IMR-90 (cell line): ENCODE measurements at regions not wholly inside any gene's neighbourhood (a gene's known extent, or its start where the extent isn't known, plus 50 kb on each side); places are given as distances from the start of the nearest gene placed in this dataset.

Experiments used
- ATAC-seq: fragments of 200-7000 bp; cut with Tn5 transposase; 2 replicates; pipeline ENCODE4 v1.9.1; 2020; ENCODE audit warnings: low read depth, mild to moderate bottlenecking, moderate library complexity
- BruUV-seq: library from RNA; stranded (reverse); fragments of 400-500 nt; replicated peaks from 2 replicates; lab custom pipeline; 2021; lab: Mats Ljungman, UMichigan
- CTCF ChIA-PET: fragments of 300-600 bp; formaldehyde crosslinking; extraction: SDS; loops from one replicate; lab custom pipeline; 2021; ENCODE audit warnings: antibody characterized with exemption; lab: Yijun Ruan, JAX
- POLR2A ChIA-PET: fragments of 300-600 bp; sonication (Branson Sonifier 250); formaldehyde crosslinking; loops from one replicate; lab custom pipeline; 2022; ENCODE audit warnings: antibody characterized with exemption; ENCODE audit not compliant: unreplicated experiment; lab: Charles Lee
- DNase-seq: peaks from one replicate; pipeline ENCODE4 v3.0.0; 2013
- H2AFZ ChIP-seq: replicated peaks from 2 replicates; pipeline ENCODE3; 2013; ENCODE audit warnings: low read length, mild to moderate bottlenecking; ENCODE audit not compliant: poor library complexity
- H2AK5ac ChIP-seq: 2 replicates; pipeline ENCODE4 v1.6.1; 2013; ENCODE audit warnings: low read depth, low read length, inconsistent platforms
- H2AK9ac ChIP-seq: replicated peaks from 2 replicates; pipeline ENCODE3; 2013; ENCODE audit warnings: mild to moderate bottlenecking, low read depth, low read length, moderate library complexity; ENCODE audit not compliant: poor library complexity
- H2BK120ac ChIP-seq: 2 replicates; pipeline ENCODE4 v1.6.1; 2013; ENCODE audit warnings: low read depth, low read length, inconsistent platforms
- H2BK15ac ChIP-seq: 3 replicates; pipeline ENCODE4 v1.6.1; 2013; ENCODE audit warnings: low read depth, low read length, inconsistent platforms
- H2BK20ac ChIP-seq: 2 replicates; pipeline ENCODE4 v1.6.1; 2013; ENCODE audit warnings: low read depth, mild to moderate bottlenecking, inconsistent platforms, low read length, moderate library complexity
- H2BK5ac ChIP-seq: 2 replicates; pipeline ENCODE4 v1.6.1; 2013; ENCODE audit warnings: mild to moderate bottlenecking, low read depth, low read length, inconsistent platforms; ENCODE audit not compliant: poor library complexity, severe bottlenecking
- H3K14ac ChIP-seq: replicated peaks from 2 replicates; pipeline ENCODE4 v1.6.1; 2013; ENCODE audit warnings: low read depth, low read length, inconsistent platforms
- H3K18ac ChIP-seq: 2 replicates; pipeline ENCODE4 v1.6.1; 2013; ENCODE audit warnings: low read depth, low read length, control low read depth
- H3K23ac ChIP-seq: 2 replicates; pipeline ENCODE4 v1.6.1; 2013; ENCODE audit warnings: low read depth, low read length, inconsistent platforms
- H3K27ac ChIP-seq: 2 replicates; pipeline ENCODE4 v1.5.1; 2013; ENCODE audit warnings: mild to moderate bottlenecking, control low read depth, low read length; ENCODE audit not compliant: insufficient read depth
- H3K27me3 ChIP-seq: 2 replicates; pipeline ENCODE4 v1.6.1; 2013; ENCODE audit warnings: low read length; ENCODE audit not compliant: control insufficient read depth, insufficient read depth
- H3K36me3 ChIP-seq: 2 replicates; pipeline ENCODE4 v1.6.1; 2013; ENCODE audit warnings: low read length, mixed read lengths; ENCODE audit not compliant: control insufficient read depth, insufficient read depth
- H3K4ac ChIP-seq: 2 replicates; pipeline ENCODE4 v1.6.1; 2013; ENCODE audit warnings: low read depth, low read length, inconsistent platforms
- H3K4me1 ChIP-seq: 2 replicates; pipeline ENCODE4 v1.6.1; 2013; ENCODE audit warnings: low read length, mixed read lengths; ENCODE audit not compliant: control insufficient read depth, insufficient read depth
- H3K4me2 ChIP-seq: 2 replicates; pipeline ENCODE4 v1.6.1; 2013; ENCODE audit warnings: low read depth, mild to moderate bottlenecking, control low read depth, low read length, moderate library complexity
- H3K4me3 ChIP-seq: 2 replicates; pipeline ENCODE4 v1.5.1; 2013; ENCODE audit warnings: low read depth, mild to moderate bottlenecking, control low read depth, low read length, moderate library complexity; ENCODE audit not compliant: insufficient read depth
- H3K56ac ChIP-seq: 2 replicates; pipeline ENCODE4 v1.6.1; 2013; ENCODE audit warnings: low read length, inconsistent platforms; ENCODE audit not compliant: insufficient read depth; ENCODE audit errors: extremely low read depth
- H3K79me1 ChIP-seq, 2 experiments: 2 replicates each; pipeline ENCODE4 v1.6.1; 2013; ENCODE audit warnings: low read length in 2 of 2, inconsistent platforms in 1 of 2, low read depth in 1 of 2
- H3K9ac ChIP-seq: 2 replicates; pipeline ENCODE4 v1.6.1; 2013; ENCODE audit warnings: low read depth, low read length, control low read depth
- H3K9me1 ChIP-seq: 2 replicates; pipeline ENCODE4 v1.6.1; 2013; ENCODE audit warnings: low read length, inconsistent platforms; ENCODE audit not compliant: insufficient read depth
- H3K9me3 ChIP-seq: 2 replicates; pipeline ENCODE4 v1.6.1; 2013; ENCODE audit warnings: low read length; ENCODE audit not compliant: control insufficient read depth, insufficient read depth
- H4K20me1 ChIP-seq: 2 replicates; pipeline ENCODE4 v1.6.1; 2013; ENCODE audit warnings: low read length, inconsistent platforms; ENCODE audit not compliant: insufficient read depth
- H4K5ac ChIP-seq: 2 replicates; pipeline ENCODE4 v1.6.1; 2013; ENCODE audit warnings: mild to moderate bottlenecking, low read depth, low read length, control low read depth
- H4K8ac ChIP-seq, 2 experiments: 2 replicates each; pipeline ENCODE4 v1.6.1; 2013; ENCODE audit warnings: low read depth in 2 of 2, low read length in 2 of 2, control low read depth in 1 of 2, inconsistent platforms in 1 of 2
- H4K91ac ChIP-seq: 2 replicates; pipeline ENCODE4 v1.6.1; 2013; ENCODE audit warnings: low read depth, low read length, inconsistent platforms; ENCODE audit not compliant: insufficient read depth
- BHLHE40 ChIP-seq: fragments of 150-350 bp; IDR thresholded peaks from 2 replicates; pipeline ENCODE4 v1.6.1; 2016; ENCODE audit warnings: mild to moderate bottlenecking, low read depth, low read length
- CEBPB ChIP-seq: IDR thresholded peaks from 2 replicates; pipeline ENCODE4 v1.6.1; 2012; ENCODE audit warnings: low read depth, low read length, improper control_type of control experiment
- CHD1 ChIP-seq: IDR thresholded peaks from 2 replicates; pipeline ENCODE4 v1.6.1; 2012; ENCODE audit warnings: low read depth, low read length, improper control_type of control experiment
- CTCF ChIP-seq: conservative IDR thresholded peaks from 2 replicates; pipeline ENCODE4 v1.5.1; 2012; ENCODE audit warnings: mild to moderate bottlenecking, low read depth, low read length, improper control_type of control experiment
- FOS ChIP-seq: fragments of 150-350 bp; IDR thresholded peaks from 2 replicates; pipeline ENCODE4 v1.6.1; 2016; ENCODE audit warnings: low read depth, low read length
- MAFK ChIP-seq: IDR thresholded peaks from 2 replicates; pipeline ENCODE4 v1.6.1; 2012; ENCODE audit warnings: low read depth, low read length, improper control_type of control experiment
- MAZ ChIP-seq: IDR thresholded peaks from 2 replicates; pipeline ENCODE4 v1.6.1; 2012; ENCODE audit warnings: low read depth, mild to moderate bottlenecking, low read length, improper control_type of control experiment, moderate library complexity, borderline replicate concordance
- MXI1 ChIP-seq: IDR thresholded peaks from 2 replicates; pipeline ENCODE4 v1.6.1; 2012; ENCODE audit warnings: low read depth, mild to moderate bottlenecking, low read length, moderate library complexity, borderline replicate concordance
- POLR2A ChIP-seq: IDR thresholded peaks from 2 replicates; pipeline ENCODE4 v1.6.1; 2012; ENCODE audit warnings: mild to moderate bottlenecking, low read depth, low read length
- RAD21 ChIP-seq: IDR thresholded peaks from 2 replicates; pipeline ENCODE4 v1.6.1; 2012; ENCODE audit warnings: low read length, improper control_type of control experiment
- RCOR1 ChIP-seq: IDR thresholded peaks from 2 replicates; pipeline ENCODE4 v1.6.1; 2012; ENCODE audit warnings: mild to moderate bottlenecking, low read length, improper control_type of control experiment; ENCODE audit not compliant: insufficient replicate concordance
- SMC3 ChIP-seq: fragments of 150-350 bp; IDR thresholded peaks from 2 replicates; pipeline ENCODE4 v1.6.1; 2016; ENCODE audit warnings: low read depth, mild to moderate bottlenecking, antibody characterized with exemption, low read length, moderate library complexity
- USF2 ChIP-seq: fragments of 150-350 bp; IDR thresholded peaks from 2 replicates; pipeline ENCODE4 v1.6.1; 2017; ENCODE audit warnings: mild to moderate bottlenecking, antibody characterized with exemption, low read length, low read depth
- WGBS, 2 experiments: methylation state at CpG; one replicate each; pipeline versions ENCODE4 v1.1.5 to v1.1.7; 2013; ENCODE audit warnings: missing lambda C conversion rate in 2 of 2; ENCODE audit not compliant: insufficient read length in 1 of 2; ENCODE audit errors: extremely low coverage in 2 of 2; 5-methylcytosine and 5-hydroxymethylcytosine counted together
- dilution Hi-C: fragments of 300-500 bp; cut with HindIII; formaldehyde crosslinking; loops from one replicate; pipeline ENCODE4 v1.14.3; 2018; ENCODE audit warnings: low sequenced_read_pairs; ENCODE audit not compliant: unreplicated experiment
- in situ Hi-C: fragments of 300-500 bp; cut with MboI; formaldehyde crosslinking; loops from 3 replicates; pipeline ENCODE4 v1.14.3; 2019; ENCODE audit warnings: low sequenced_read_pairs, inconsistent platforms, mixed read lengths
- intact Hi-C: fragments of 100-400 bp; cut with micrococcal nuclease; formaldehyde crosslinking; loops from 2 replicates; pipeline ENCODE4 v1.10.0; 2022

GRCh38 chr2:41821167-41821566 lies 226.7 kb upstream of the PKDCC start:
- Histone ChIP-seq H3K79me1 (no peaks in the 10 kb centered on the region), H4K5ac (no peak overlapping the region), H4K20me1 (no peaks in the 10 kb centered on the region), H2BK15ac (no peak overlapping the region), H2AK9ac (no peak overlapping the region), H3K9me1 (no peaks in the 10 kb centered on the region), H3K36me3 (no peaks in the 10 kb centered on the region), H3K18ac (no peak overlapping the region), H3K27me3 (peaks cover 2% of the 10 kb centered on the region), H2BK5ac (no peak overlapping the region), H4K8ac (no peak overlapping the region), H2BK120ac (no peak overlapping the region), H3K14ac (no peak overlapping the region), H2AFZ (no peak overlapping the region), H2BK20ac (no peak overlapping the region), H3K9me3 (no peaks in the 10 kb centered on the region; the same call in 1 of the 2 replicates), H3K4ac (no peak overlapping the region), H3K23ac (no peak overlapping the region), H3K4me3 (no peak overlapping the region), H4K91ac (no peak overlapping the region), H3K27ac (no peak overlapping the region), H3K4me2 (no peak overlapping the region), H2AK5ac (no peak overlapping the region), H3K9ac (no peak overlapping the region), H3K4me1 (no peaks in the 10 kb centered on the region), H3K56ac (no peak overlapping the region)
- WGBS, 2 experiments: no CpG with 5 or more reads among the region's 2 CpGs
- intact Hi-C loops: no loop called here
- POLR2A ChIA-PET: no interaction called here
- TF ChIP-seq CHD1: no peak
- TF ChIP-seq SMC3: no peak
- TF ChIP-seq CEBPB: no peak
- no peak for TF ChIP-seq CTCF
- TF ChIP-seq MXI1: no peak
- TF ChIP-seq USF2: no peak
- TF ChIP-seq MAZ: no peak
- TF ChIP-seq BHLHE40: no peak
- TF ChIP-seq RAD21: no peak
- TF ChIP-seq POLR2A: no peak
- no peak for TF ChIP-seq RCOR1
- TF ChIP-seq MAFK: no peak
- no peak for TF ChIP-seq FOS
- DNase-seq (no peak), ATAC-seq (no peak)
- CTCF ChIA-PET: no interaction called here
- in situ Hi-C loops: no loop called here
- no TSS peak for BruUV-seq
- dilution Hi-C loops: no loop called here
